ENCODE measurements at regions not wholly inside any gene's neighbourhood (a gene's known extent, or its start where the extent isn't known, plus 50 kb on each side); places are given as distances from the start of the nearest gene placed in this dataset.

DNA sequence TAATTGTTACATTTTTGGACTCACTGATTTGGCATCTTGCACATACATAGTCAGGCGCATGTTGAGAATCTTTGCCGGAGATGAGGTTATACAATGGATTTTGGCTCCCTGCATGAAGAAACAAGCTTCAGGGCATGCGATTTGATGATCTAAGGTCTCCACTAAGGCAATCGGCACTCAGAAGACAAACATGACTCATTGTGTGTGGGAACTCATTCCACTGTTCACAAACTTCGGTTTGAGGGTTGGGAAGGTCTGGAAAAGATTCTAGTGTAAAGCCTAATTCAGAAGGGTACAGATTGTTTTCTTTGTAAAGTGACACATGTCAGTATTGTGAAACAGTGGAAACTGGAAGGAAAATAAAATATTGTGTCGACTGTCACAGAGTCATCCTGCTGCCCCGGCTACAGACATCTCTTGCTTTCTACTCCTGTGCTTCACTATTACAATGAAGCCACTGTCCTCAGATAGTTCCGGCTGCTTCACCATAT, 192.6 kb upstream of the HMGA2 start:
- Histone ChIP-seq H3K27ac (no peak overlapping the region), H3K36me3 (no peaks in the 10 kb centered on the region), H3K4me3 (no peak overlapping the region), H3K27me3 (ENCODE audit: low read depth) (no peaks in the 10 kb centered on the region), H3K9me3 (no peaks in the 10 kb centered on the region), H3K4me1 (no peaks in the 10 kb centered on the region)
- TF ChIP-seq, protein P1, sequence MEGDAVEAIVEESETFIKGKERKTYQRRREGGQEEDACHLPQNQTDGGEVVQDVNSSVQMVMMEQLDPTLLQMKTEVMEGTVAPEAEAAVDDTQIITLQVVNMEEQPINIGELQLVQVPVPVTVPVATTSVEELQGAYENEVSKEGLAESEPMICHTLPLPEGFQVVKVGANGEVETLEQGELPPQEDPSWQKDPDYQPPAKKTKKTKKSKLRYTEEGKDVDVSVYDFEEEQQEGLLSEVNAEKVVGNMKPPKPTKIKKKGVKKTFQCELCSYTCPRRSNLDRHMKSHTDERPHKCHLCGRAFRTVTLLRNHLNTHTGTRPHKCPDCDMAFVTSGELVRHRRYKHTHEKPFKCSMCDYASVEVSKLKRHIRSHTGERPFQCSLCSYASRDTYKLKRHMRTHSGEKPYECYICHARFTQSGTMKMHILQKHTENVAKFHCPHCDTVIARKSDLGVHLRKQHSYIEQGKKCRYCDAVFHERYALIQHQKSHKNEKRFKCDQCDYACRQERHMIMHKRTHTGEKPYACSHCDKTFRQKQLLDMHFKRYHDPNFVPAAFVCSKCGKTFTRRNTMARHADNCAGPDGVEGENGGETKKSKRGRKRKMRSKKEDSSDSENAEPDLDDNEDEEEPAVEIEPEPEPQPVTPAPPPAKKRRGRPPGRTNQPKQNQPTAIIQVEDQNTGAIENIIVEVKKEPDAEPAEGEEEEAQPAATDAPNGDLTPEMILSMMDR (IDR thresholded peaks at IDR 0.05): no peak
- ATAC-seq (peak in 1 of 2 donors; percentile 57), DNase-seq (no peak)
- intact Hi-C loops (cut with DNase I): no loop called here

- intact Hi-C loops (cut with DNase I): no loop called here
- no peak overlapping the region for H3K27ac ChIP-seq
- no peaks in the 10 kb centered on the region for H3K36me3 ChIP-seq
- no peak overlapping the region for H3K4me3 ChIP-seq
- TF ChIP-seq, protein P1 (IDR thresholded peaks at IDR 0.05): no peak
- DNase-seq (no peak), ATAC-seq (no peak)
- H3K27me3 ChIP-seq (ENCODE audit: low read depth): no peaks in the 10 kb centered on the region
- no peaks in the 10 kb centered on the region for H3K4me1 ChIP-seq
- H3K9me3 ChIP-seq: no peaks in the 10 kb centered on the region
Measured at GRCh38 chr12:65632131-65632855, 192.0 kb upstream of the HMGA2 start.

GRCh38 chr12:65634061-65634460, 190.2 kb upstream of the HMGA2 start:
- TF ChIP-seq, protein P1 (IDR thresholded peaks at IDR 0.05): no peak
- H3K27ac ChIP-seq: no peak overlapping the region
- intact Hi-C loops (cut with DNase I): no loop called here
- H3K9me3 ChIP-seq: no peaks in the 10 kb centered on the region
- no peaks in the 10 kb centered on the region for H3K36me3 ChIP-seq
- DNase-seq: no peak
- ATAC-seq: no peak
- H3K27me3 ChIP-seq (ENCODE audit: low read depth): no peaks in the 10 kb centered on the region
- H3K4me1 ChIP-seq: no peaks in the 10 kb centered on the region
- no peak overlapping the region for H3K4me3 ChIP-seq

GRCh38 chr12:65634626-65635331, 189.5 kb upstream of the HMGA2 start:
- Histone ChIP-seq H3K27me3 (ENCODE audit: low read depth) (no peaks in the 10 kb centered on the region), H3K36me3 (no peaks in the 10 kb centered on the region), H3K4me1 (no peaks in the 10 kb centered on the region), H3K9me3 (no peaks in the 10 kb centered on the region), H3K27ac (no peak overlapping the region), H3K4me3 (no peak overlapping the region)
- intact Hi-C loops (cut with DNase I): no loop called here
- no peak for ATAC-seq
- no peak for DNase-seq
- TF ChIP-seq, protein P1 (IDR thresholded peaks at IDR 0.05): no peak

DNA sequence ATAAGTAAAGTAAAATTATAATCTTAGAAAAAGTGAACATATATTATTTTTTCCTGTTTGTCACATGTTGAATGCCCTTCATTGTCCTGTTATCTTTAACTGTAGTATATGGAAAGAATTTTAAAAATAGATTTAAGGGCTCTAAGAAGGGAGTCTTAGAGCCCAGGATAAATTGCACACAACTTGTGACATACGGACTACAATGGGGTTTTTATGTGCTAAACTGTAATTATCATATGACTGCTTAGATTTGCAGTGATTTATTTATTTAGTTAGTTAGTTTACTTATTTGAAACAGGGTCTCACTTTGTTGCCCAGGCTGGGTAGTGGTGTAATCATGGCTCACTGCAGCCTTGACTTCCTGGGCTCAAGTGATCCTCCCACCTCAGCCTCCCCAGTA, 187.8 kb upstream of the HMGA2 start:
- H3K4me3 ChIP-seq: no peak overlapping the region
- H3K36me3 ChIP-seq: no peaks in the 10 kb centered on the region
- H3K9me3 ChIP-seq: no peaks in the 10 kb centered on the region
- H3K4me1 ChIP-seq: no peaks in the 10 kb centered on the region
- ATAC-seq: no peak
- TF ChIP-seq, protein P1 (IDR thresholded peaks at IDR 0.05): no peak
- no peak for DNase-seq
- intact Hi-C loops (cut with DNase I): no loop called here
- H3K27me3 ChIP-seq (ENCODE audit: low read depth): no peaks in the 10 kb centered on the region
- no peak overlapping the region for H3K27ac ChIP-seq

All from lower lobe of right lung (tissue), 2 donors.